ENCODE measurements at regions not wholly inside any gene's neighbourhood (a gene's known extent, or its start where the extent isn't known, plus 50 kb on each side); places are given as distances from the start of the nearest gene placed in this dataset.

GRCh38 chr13:26821672-26822071, 61.1 kb upstream of the GPR12 start:
- TF ChIP-seq CSRNP3 (CRISPR knock-in tag; IDR thresholded peaks at IDR 0.05) (no peak), ARNTL (CRISPR knock-in tag; IDR thresholded peaks at IDR 0.05; ENCODE audit: borderline replicate concordance, low read depth) (no peak), ZC3H10 (CRISPR knock-in tag; IDR thresholded peaks at IDR 0.05) (no peak), BACH2 (CRISPR knock-in tag; IDR thresholded peaks at IDR 0.05; ENCODE audit: borderline replicate concordance) (no peak), PATZ1 (CRISPR knock-in tag; IDR thresholded peaks at IDR 0.05; ENCODE audit: borderline replicate concordance) (no peak), GLIS3 (CRISPR knock-in tag; IDR thresholded peaks at IDR 0.05) (no peak)

Data from SK-N-SH treated with all-trans-retinoic acid at 6 μM for 48 hours (cell line).